ENCODE measurements at regions not wholly inside any gene's neighbourhood (a gene's known extent, or its start where the extent isn't known, plus 50 kb on each side); places are given as distances from the start of the nearest gene placed in this dataset.
A peak's percentile ranks its signal among the peaks of the same experiment; 100 is the strongest.

GRCh38 chr20:39630215-39630908 lies 668.2 kb downstream of the DHX35 start:
- DNase-seq (ENCODE audit: low read depth), result peak; percentile 55
- TF ChIP-seq CTCF (conservative IDR thresholded peaks at IDR 0.05; ENCODE audit: control insufficient read depth, insufficient read depth, low read depth, low read length), result no peak

GRCh38 chr20:39627765-39628164 lies 665.6 kb downstream of the DHX35 start:
- no peak overlapping the region for H3K4me3 ChIP-seq (ENCODE audit: control insufficient read depth, low read depth, low read length)
- DNase-seq (ENCODE audit: low read depth), result peak; percentile 63
- no peak for TF ChIP-seq CTCF (conservative IDR thresholded peaks at IDR 0.05; ENCODE audit: control insufficient read depth, insufficient read depth, low read depth, low read length)

More at GRCh38 chr20:39630215-39630908, 668.2 kb downstream of the DHX35 start:
- H3K4me3 ChIP-seq (ENCODE audit: control insufficient read depth, low read depth, low read length), result no peak overlapping the region

GRCh38 chr20:39624316-39624715 lies 662.2 kb downstream of the DHX35 start:
- no peak for TF ChIP-seq CTCF (conservative IDR thresholded peaks at IDR 0.05; ENCODE audit: control insufficient read depth, insufficient read depth, low read depth, low read length)
- H3K4me3 ChIP-seq (ENCODE audit: control insufficient read depth, low read depth, low read length), result no peak overlapping the region
- DNase-seq (ENCODE audit: low read depth), result no peak

- peak; percentile 88 for DNase-seq (ENCODE audit: low read depth)
- no peak for TF ChIP-seq CTCF (conservative IDR thresholded peaks at IDR 0.05; ENCODE audit: control insufficient read depth, insufficient read depth, low read depth, low read length)
- no peak overlapping the region for H3K4me3 ChIP-seq (ENCODE audit: control insufficient read depth, low read depth, low read length)
These were observed 661.6 kb downstream of the DHX35 start for GRCh38 chr20:39623584-39624234.

GRCh38 chr20:39619271-39619785 lies 657.2 kb downstream of the DHX35 start:
- DNase-seq (ENCODE audit: low read depth), result no peak
- no peak for TF ChIP-seq CTCF (conservative IDR thresholded peaks at IDR 0.05; ENCODE audit: control insufficient read depth, insufficient read depth, low read depth, low read length)
- H3K4me3 ChIP-seq (ENCODE audit: control insufficient read depth, low read depth, low read length), result no peak overlapping the region

GRCh38 chr20:39611901-39612300 lies 649.8 kb downstream of the DHX35 start:
- no peak for DNase-seq (ENCODE audit: low read depth)
- no peak for TF ChIP-seq CTCF (conservative IDR thresholded peaks at IDR 0.05; ENCODE audit: control insufficient read depth, insufficient read depth, low read depth, low read length)
- no peak overlapping the region for H3K4me3 ChIP-seq (ENCODE audit: control insufficient read depth, low read depth, low read length)
